ENCODE measurements at regions not wholly inside any gene's neighbourhood (a gene's known extent, or its start where the extent isn't known, plus 50 kb on each side); places are given as distances from the start of the nearest gene placed in this dataset.

- TF ChIP-seq, protein P1, sequence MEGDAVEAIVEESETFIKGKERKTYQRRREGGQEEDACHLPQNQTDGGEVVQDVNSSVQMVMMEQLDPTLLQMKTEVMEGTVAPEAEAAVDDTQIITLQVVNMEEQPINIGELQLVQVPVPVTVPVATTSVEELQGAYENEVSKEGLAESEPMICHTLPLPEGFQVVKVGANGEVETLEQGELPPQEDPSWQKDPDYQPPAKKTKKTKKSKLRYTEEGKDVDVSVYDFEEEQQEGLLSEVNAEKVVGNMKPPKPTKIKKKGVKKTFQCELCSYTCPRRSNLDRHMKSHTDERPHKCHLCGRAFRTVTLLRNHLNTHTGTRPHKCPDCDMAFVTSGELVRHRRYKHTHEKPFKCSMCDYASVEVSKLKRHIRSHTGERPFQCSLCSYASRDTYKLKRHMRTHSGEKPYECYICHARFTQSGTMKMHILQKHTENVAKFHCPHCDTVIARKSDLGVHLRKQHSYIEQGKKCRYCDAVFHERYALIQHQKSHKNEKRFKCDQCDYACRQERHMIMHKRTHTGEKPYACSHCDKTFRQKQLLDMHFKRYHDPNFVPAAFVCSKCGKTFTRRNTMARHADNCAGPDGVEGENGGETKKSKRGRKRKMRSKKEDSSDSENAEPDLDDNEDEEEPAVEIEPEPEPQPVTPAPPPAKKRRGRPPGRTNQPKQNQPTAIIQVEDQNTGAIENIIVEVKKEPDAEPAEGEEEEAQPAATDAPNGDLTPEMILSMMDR (IDR thresholded peaks at IDR 0.05), result no peak
- no peak for TF ChIP-seq POLR2A (IDR thresholded peaks at IDR 0.05)
- no peak for TF ChIP-seq EP300 (IDR thresholded peaks at IDR 0.05)
Observed at GRCh38 chr5:28408651-28409050, 1370.3 kb upstream of the CDH9 start.

Data from ovary (tissue), 3 donors.